ENCODE measurements at regions not wholly inside any gene's neighbourhood (a gene's known extent, or its start where the extent isn't known, plus 50 kb on each side); places are given as distances from the start of the nearest gene placed in this dataset.

- Mint-ChIP-seq H3K36me3 (ENCODE audit: low read depth) (no peaks in the 10 kb centered on the region), H3K4me1 (no peaks in the 10 kb centered on the region), H3K27ac (no peak overlapping the region), H3K27me3 (ENCODE audit: low read depth) (peaks cover 13% of the 10 kb centered on the region), H3K9me3 (peaks cover 3% of the 10 kb centered on the region), H3K4me3 (no peak overlapping the region)
- TF ChIP-seq CTCF (IDR thresholded peaks at IDR 0.05; ENCODE audit: unreplicated experiment in 3 of 3): no peak
Observed at GRCh38 chr1:5781079-5781478, 211.1 kb downstream of the NPHP4 start.

GRCh38 chr1:5780324-5780716, 211.9 kb downstream of the NPHP4 start:
- H3K36me3 Mint-ChIP-seq (ENCODE audit: low read depth): no peaks in the 10 kb centered on the region
- H3K9me3 Mint-ChIP-seq: peaks cover 3% of the 10 kb centered on the region
- no peak overlapping the region for H3K27ac Mint-ChIP-seq
- peaks cover 10% of the 10 kb centered on the region for H3K27me3 Mint-ChIP-seq (ENCODE audit: low read depth)
- no peaks in the 10 kb centered on the region for H3K4me1 Mint-ChIP-seq
- no peak for TF ChIP-seq CTCF (IDR thresholded peaks at IDR 0.05; ENCODE audit: unreplicated experiment in 3 of 3)
- no peak overlapping the region for H3K4me3 Mint-ChIP-seq

GRCh38 chr1:5779608-5780323, 212.5 kb downstream of the NPHP4 start:
- TF ChIP-seq CTCF (IDR thresholded peaks at IDR 0.05; ENCODE audit: unreplicated experiment in 3 of 3): no peak
- Mint-ChIP-seq H3K27ac (no peak overlapping the region), H3K9me3 (peaks cover 3% of the 10 kb centered on the region), H3K27me3 (ENCODE audit: low read depth) (peaks cover 11% of the 10 kb centered on the region), H3K4me1 (no peaks in the 10 kb centered on the region), H3K36me3 (ENCODE audit: low read depth) (no peaks in the 10 kb centered on the region), H3K4me3 (no peak overlapping the region)

- TF ChIP-seq CTCF (IDR thresholded peaks at IDR 0.05; ENCODE audit: unreplicated experiment in 3 of 3): no peak
- H3K4me3 Mint-ChIP-seq: no peak overlapping the region
- H3K36me3 Mint-ChIP-seq (ENCODE audit: low read depth): no peaks in the 10 kb centered on the region
- peaks cover 3% of the 10 kb centered on the region for H3K4me1 Mint-ChIP-seq
- H3K27me3 Mint-ChIP-seq (ENCODE audit: low read depth): peaks cover 16% of the 10 kb centered on the region
- H3K9me3 Mint-ChIP-seq: peaks cover 3% of the 10 kb centered on the region
- H3K27ac Mint-ChIP-seq: no peak overlapping the region
Observed at GRCh38 chr1:5776035-5776550, 216.1 kb downstream of the NPHP4 start.

- Mint-ChIP-seq H3K36me3 (ENCODE audit: low read depth) (no peaks in the 10 kb centered on the region), H3K27ac (no peak overlapping the region), H3K4me3 (no peak overlapping the region), H3K4me1 (peaks cover 9% of the 10 kb centered on the region), H3K27me3 (ENCODE audit: low read depth) (peaks cover 34% of the 10 kb centered on the region), H3K9me3 (peaks cover under 1% of the 10 kb centered on the region)
- TF ChIP-seq CTCF (IDR thresholded peaks at IDR 0.05; ENCODE audit: unreplicated experiment in 3 of 3): no peak
Observed at GRCh38 chr1:5774019-5774418, 218.2 kb downstream of the NPHP4 start.

GRCh38 chr1:5771788-5772187, 220.4 kb downstream of the NPHP4 start:
- TF ChIP-seq CTCF (IDR thresholded peaks at IDR 0.05; ENCODE audit: unreplicated experiment in 3 of 3): no peak
- H3K36me3 Mint-ChIP-seq (ENCODE audit: low read depth): no peaks in the 10 kb centered on the region
- peaks cover 13% of the 10 kb centered on the region for H3K4me1 Mint-ChIP-seq
- H3K27me3 Mint-ChIP-seq (ENCODE audit: low read depth): peaks cover 50% of the 10 kb centered on the region
- H3K27ac Mint-ChIP-seq: no peak overlapping the region
- H3K9me3 Mint-ChIP-seq: peaks cover 4% of the 10 kb centered on the region
- H3K4me3 Mint-ChIP-seq: no peak overlapping the region
